ENCODE measurements at regions not wholly inside any gene's neighbourhood (a gene's known extent, or its start where the extent isn't known, plus 50 kb on each side); places are given as distances from the start of the nearest gene placed in this dataset.
"Not testable (repeated sequence)": the region's sequence is repeated elsewhere in the genome, so short reads cannot be mapped to it uniquely, and the experiment has no call there.

- not testable (repeated sequence) for TF ChIP-seq CTCF (conservative IDR thresholded peaks at IDR 0.05; ENCODE audit: low read length); EZH2phosphoT487 (IDR thresholded peaks at IDR 0.05; ENCODE audit: borderline replicate concordance, low read depth, low read length)
Observed at GRCh38 chr6:146939456-146939855, 264.8 kb upstream of the STXBP5 start.
